Stimulated activated naive B cell treated with anti-CD40 and anti-IgM and Interleukin-4, amounts not matched to agents 10 μg/mL and 1 μg/mL and 100 μg/mL, for 72 hours (primary cell): ENCODE measurements at regions not wholly inside any gene's neighbourhood (a gene's known extent, or its start where the extent isn't known, plus 50 kb on each side); places are given as distances from the start of the nearest gene placed in this dataset.

ENCODE experiments used
- ATAC-seq, 2 donors: fragments of 150-1000 bp; cut with Tn5 transposase; replicated peaks; 2 replicates each; pipeline ENCODE4 v1.10.0; 2021; ENCODE audit warnings: moderate library complexity in 1 of 2
- DNase-seq: peaks from one replicate; pipeline ENCODE4 v3.0.0; 2021
- H3K27ac Mint-ChIP-seq: one replicate; pipeline ENCODE4 v1.8.0; 2022; ENCODE audit warnings: mild to moderate bottlenecking, mixed read lengths
- H3K27me3 Mint-ChIP-seq, 2 donors: one replicate each; pipeline ENCODE4 v1.8.0; 2022; ENCODE audit warnings: mixed read lengths in 2 of 2
- H3K36me3 Mint-ChIP-seq, 2 donors: one replicate each; pipeline ENCODE4 v1.8.0; 2022; ENCODE audit warnings: mixed read lengths in 2 of 2, mild to moderate bottlenecking in 1 of 2
- H3K4me1 Mint-ChIP-seq, 2 donors: one replicate each; pipeline ENCODE4 v1.8.0; 2022; ENCODE audit warnings: mixed read lengths in 2 of 2, mild to moderate bottlenecking in 1 of 2
- H3K4me3 Mint-ChIP-seq, 2 donors: one replicate each; pipeline ENCODE4 v1.8.0; 2022; ENCODE audit warnings: mild to moderate bottlenecking in 2 of 2, mixed read lengths in 2 of 2, moderate library complexity in 1 of 2
- H3K9me3 Mint-ChIP-seq, 2 donors: one replicate each; pipeline ENCODE4 v1.8.0; 2022; ENCODE audit warnings: mixed read lengths in 2 of 2, mild to moderate bottlenecking in 1 of 2

- no peaks in the 10 kb centered on the region for H3K27me3 Mint-ChIP-seq
- H3K4me3 Mint-ChIP-seq = no peak overlapping the region
- peaks cover 5 to 6% of the 10 kb centered on the region in 2 donors for H3K4me1 Mint-ChIP-seq
- H3K9me3 Mint-ChIP-seq = peaks cover 0 to 2% of the 10 kb centered on the region in 2 donors
- no peak for ATAC-seq
- no peak overlapping the region for H3K27ac Mint-ChIP-seq
- no peaks in the 10 kb centered on the region for H3K36me3 Mint-ChIP-seq
- DNase-seq = no peak
Measured at GRCh38 chr6:50970908-50971307, 152.2 kb downstream of the TFAP2B start.

- DNase-seq = no peak
- peaks cover 0 to 2% of the 10 kb centered on the region in 2 donors for H3K4me1 Mint-ChIP-seq
Measured at GRCh38 chr6:50973464-50973863, 154.8 kb downstream of the TFAP2B start.

GRCh38 chr6:50974319-50974718, 155.6 kb downstream of the TFAP2B start:
- no peak for ATAC-seq
- Mint-ChIP-seq H3K4me3 (no peak overlapping the region), H3K27me3 (no peaks in the 10 kb centered on the region), H3K4me1 (peaks cover 0 to 2% of the 10 kb centered on the region in 2 donors), H3K9me3 (peaks cover 0 to 2% of the 10 kb centered on the region in 2 donors), H3K27ac (no peak overlapping the region), H3K36me3 (no peaks in the 10 kb centered on the region)
- no peak for DNase-seq

More at GRCh38 chr6:50973464-50973863, 154.8 kb downstream of the TFAP2B start:
- Mint-ChIP-seq H3K9me3 (peaks cover 0 to 2% of the 10 kb centered on the region in 2 donors), H3K36me3 (no peaks in the 10 kb centered on the region), H3K27me3 (no peaks in the 10 kb centered on the region), H3K4me3 (no peak overlapping the region), H3K27ac (no peak overlapping the region)
- ATAC-seq = no peak

- H3K36me3 Mint-ChIP-seq = no peaks in the 10 kb centered on the region
Measured at GRCh38 chr6:50975216-50975615, 156.5 kb downstream of the TFAP2B start.

GRCh38 chr6:50976907-50977306, 158.2 kb downstream of the TFAP2B start:
- Mint-ChIP-seq H3K36me3 (no peaks in the 10 kb centered on the region), H3K4me1 (no peaks in the 10 kb centered on the region), H3K9me3 (peaks cover 0 to 2% of the 10 kb centered on the region in 2 donors), H3K27ac (no peak overlapping the region), H3K27me3 (no peaks in the 10 kb centered on the region), H3K4me3 (no peak overlapping the region)
- ATAC-seq (no peak), DNase-seq (no peak)

More at GRCh38 chr6:50975216-50975615, 156.5 kb downstream of the TFAP2B start:
- H3K27me3 Mint-ChIP-seq = no peaks in the 10 kb centered on the region
- no peak overlapping the region for H3K27ac Mint-ChIP-seq
- no peak for DNase-seq
- H3K9me3 Mint-ChIP-seq = peaks cover 0 to 2% of the 10 kb centered on the region in 2 donors
- ATAC-seq = no peak
- peaks cover 0 to 2% of the 10 kb centered on the region in 2 donors for H3K4me1 Mint-ChIP-seq
- H3K4me3 Mint-ChIP-seq = no peak overlapping the region

GRCh38 chr6:50977796-50978195, 159.1 kb downstream of the TFAP2B start:
- Mint-ChIP-seq H3K27me3 (no peaks in the 10 kb centered on the region), H3K4me1 (no peaks in the 10 kb centered on the region), H3K27ac (no peak overlapping the region), H3K4me3 (no peak overlapping the region), H3K9me3 (no peaks in the 10 kb centered on the region), H3K36me3 (no peaks in the 10 kb centered on the region)
- no peak for ATAC-seq
- DNase-seq = no peak

- Mint-ChIP-seq H3K4me3 (no peak overlapping the region), H3K27ac (no peak overlapping the region), H3K4me1 (no peaks in the 10 kb centered on the region), H3K27me3 (no peaks in the 10 kb centered on the region), H3K36me3 (no peaks in the 10 kb centered on the region), H3K9me3 (no peaks in the 10 kb centered on the region)
- DNase-seq = no peak
- ATAC-seq = no peak
Measured at GRCh38 chr6:50978380-50979170, 159.9 kb downstream of the TFAP2B start.

GRCh38 chr6:50979171-50979525, 160.5 kb downstream of the TFAP2B start:
- Mint-ChIP-seq H3K27me3 (no peaks in the 10 kb centered on the region), H3K9me3 (no peaks in the 10 kb centered on the region), H3K4me1 (no peaks in the 10 kb centered on the region), H3K4me3 (no peak overlapping the region), H3K27ac (no peak overlapping the region), H3K36me3 (no peaks in the 10 kb centered on the region)
- no peak for ATAC-seq
- DNase-seq = no peak

GRCh38 chr6:50984135-50984534, 165.5 kb downstream of the TFAP2B start:
- no peak for ATAC-seq
- Mint-ChIP-seq H3K9me3 (peaks cover 0 to 3% of the 10 kb centered on the region in 2 donors), H3K27me3 (no peaks in the 10 kb centered on the region), H3K36me3 (no peaks in the 10 kb centered on the region), H3K27ac (no peak overlapping the region), H3K4me1 (no peaks in the 10 kb centered on the region), H3K4me3 (no peak overlapping the region)
- no peak for DNase-seq

- Mint-ChIP-seq H3K36me3 (no peaks in the 10 kb centered on the region), H3K9me3 (peaks cover 0 to 4% of the 10 kb centered on the region in 2 donors), H3K4me3 (no peak overlapping the region), H3K4me1 (no peaks in the 10 kb centered on the region), H3K27me3 (no peaks in the 10 kb centered on the region), H3K27ac (no peak overlapping the region)
- DNase-seq (no peak), ATAC-seq (no peak)
Measured at GRCh38 chr6:50986319-50986718, 167.6 kb downstream of the TFAP2B start.

GRCh38 chr6:50989123-50989522, 170.5 kb downstream of the TFAP2B start:
- ATAC-seq = no peak
- Mint-ChIP-seq H3K27ac (no peak overlapping the region), H3K4me1 (no peaks in the 10 kb centered on the region), H3K27me3 (no peaks in the 10 kb centered on the region), H3K9me3 (peaks cover 0 to 4% of the 10 kb centered on the region in 2 donors), H3K4me3 (no peak overlapping the region), H3K36me3 (no peaks in the 10 kb centered on the region)
- no peak for DNase-seq

- Mint-ChIP-seq H3K27ac (no peak overlapping the region), H3K9me3 (peaks cover 0 to 4% of the 10 kb centered on the region in 2 donors), H3K27me3 (no peaks in the 10 kb centered on the region), H3K36me3 (no peaks in the 10 kb centered on the region), H3K4me1 (no peaks in the 10 kb centered on the region), H3K4me3 (no peak overlapping the region)
- DNase-seq (no peak), ATAC-seq (no peak)
Measured at GRCh38 chr6:50990750-50991446, 172.2 kb downstream of the TFAP2B start.

GRCh38 chr6:50992232-50992631, 173.6 kb downstream of the TFAP2B start:
- no peak for DNase-seq
- ATAC-seq = no peak
- H3K27me3 Mint-ChIP-seq = no peaks in the 10 kb centered on the region
- H3K9me3 Mint-ChIP-seq = peaks cover 0 to 4% of the 10 kb centered on the region in 2 donors
- no peaks in the 10 kb centered on the region for H3K4me1 Mint-ChIP-seq
- no peak overlapping the region for H3K4me3 Mint-ChIP-seq
- no peaks in the 10 kb centered on the region for H3K36me3 Mint-ChIP-seq
- no peak overlapping the region for H3K27ac Mint-ChIP-seq

GRCh38 chr6:50992704-50993625, 174.3 kb downstream of the TFAP2B start:
- ATAC-seq = no peak
- no peaks in the 10 kb centered on the region for H3K27me3 Mint-ChIP-seq
- no peaks in the 10 kb centered on the region for H3K4me1 Mint-ChIP-seq
- no peaks in the 10 kb centered on the region for H3K36me3 Mint-ChIP-seq
- no peak for DNase-seq
- peaks cover 0 to 4% of the 10 kb centered on the region in 2 donors for H3K9me3 Mint-ChIP-seq
- H3K27ac Mint-ChIP-seq = no peak overlapping the region
- H3K4me3 Mint-ChIP-seq = no peak overlapping the region
